ENCODE measurements at regions not wholly inside any gene's neighbourhood (a gene's known extent, or its start where the extent isn't known, plus 50 kb on each side); places are given as distances from the start of the nearest gene placed in this dataset.

DNA sequence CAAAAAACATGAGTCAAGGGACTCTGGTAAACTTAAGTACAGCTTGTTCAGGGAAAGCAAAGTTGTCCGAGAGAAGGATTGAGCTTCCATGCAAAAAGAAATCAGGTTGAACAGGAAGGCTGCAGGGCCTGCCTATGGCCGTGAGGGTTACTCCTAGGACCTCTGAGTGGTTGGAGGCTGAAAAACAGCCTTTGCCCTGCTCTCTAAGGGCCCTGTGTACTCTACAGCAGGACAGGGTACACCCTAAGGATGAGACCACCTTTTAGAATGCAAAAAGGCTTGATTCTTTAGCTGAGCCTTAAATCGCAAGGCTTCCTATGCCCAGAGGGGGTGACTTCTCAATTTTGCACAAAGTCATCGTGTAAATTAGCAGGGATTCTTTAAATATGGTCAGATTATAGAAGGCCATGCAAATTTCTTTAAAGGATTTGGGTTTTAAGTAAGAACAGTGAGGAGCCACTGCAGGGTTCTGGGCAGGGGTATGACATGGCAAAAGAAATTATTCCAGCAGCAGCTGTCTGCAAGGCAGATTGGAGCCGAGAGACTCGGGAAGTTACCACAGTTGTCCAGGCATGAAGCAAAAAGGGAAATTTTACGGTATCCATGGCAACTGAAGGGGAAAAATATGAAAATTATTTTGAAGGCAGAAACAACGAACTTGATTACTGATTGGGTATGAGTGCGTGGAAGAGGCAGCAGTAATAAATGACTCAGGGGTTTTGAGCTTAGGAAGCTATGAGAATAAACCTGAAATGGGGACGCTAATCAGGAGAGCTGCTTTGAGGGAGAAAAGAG is 91.8 kb downstream of the FAM76B start:
- Histone ChIP-seq H2AFZ (ENCODE audit: low read depth, low read length) (no peak overlapping the region), H4K20me1 (ENCODE audit: insufficient read depth, low read length) (no peaks in the 10 kb centered on the region), H3K27ac (ENCODE audit: low read length) (no peak overlapping the region), H3K9me3 (ENCODE audit: insufficient read depth, low read length) (no peaks in the 10 kb centered on the region), H3K9ac (ENCODE audit: low read length) (no peak overlapping the region), H3K4me2 (ENCODE audit: low read length) (peak overlapping the region; percentile 20; the same call in 1 of the 2 replicates), H3K79me2 (ENCODE audit: low read length) (no peaks in the 10 kb centered on the region), H3K36me3 (replicated peaks; ENCODE audit: low read depth, low read length) (no peaks in the 10 kb centered on the region), H3K27me3 (ENCODE audit: low read depth, low read length) (no peaks in the 10 kb centered on the region), H3K4me1 (ENCODE audit: low read length) (peaks cover 42% of the 10 kb centered on the region), H3K4me3 (ENCODE audit: low read length) (no peak overlapping the region)
- TF ChIP-seq, protein P1, sequence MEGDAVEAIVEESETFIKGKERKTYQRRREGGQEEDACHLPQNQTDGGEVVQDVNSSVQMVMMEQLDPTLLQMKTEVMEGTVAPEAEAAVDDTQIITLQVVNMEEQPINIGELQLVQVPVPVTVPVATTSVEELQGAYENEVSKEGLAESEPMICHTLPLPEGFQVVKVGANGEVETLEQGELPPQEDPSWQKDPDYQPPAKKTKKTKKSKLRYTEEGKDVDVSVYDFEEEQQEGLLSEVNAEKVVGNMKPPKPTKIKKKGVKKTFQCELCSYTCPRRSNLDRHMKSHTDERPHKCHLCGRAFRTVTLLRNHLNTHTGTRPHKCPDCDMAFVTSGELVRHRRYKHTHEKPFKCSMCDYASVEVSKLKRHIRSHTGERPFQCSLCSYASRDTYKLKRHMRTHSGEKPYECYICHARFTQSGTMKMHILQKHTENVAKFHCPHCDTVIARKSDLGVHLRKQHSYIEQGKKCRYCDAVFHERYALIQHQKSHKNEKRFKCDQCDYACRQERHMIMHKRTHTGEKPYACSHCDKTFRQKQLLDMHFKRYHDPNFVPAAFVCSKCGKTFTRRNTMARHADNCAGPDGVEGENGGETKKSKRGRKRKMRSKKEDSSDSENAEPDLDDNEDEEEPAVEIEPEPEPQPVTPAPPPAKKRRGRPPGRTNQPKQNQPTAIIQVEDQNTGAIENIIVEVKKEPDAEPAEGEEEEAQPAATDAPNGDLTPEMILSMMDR (IDR thresholded peaks at IDR 0.05; ENCODE audit: low read depth, low read length), result no peak
- no peak for TF ChIP-seq EZH2phosphoT487 (IDR thresholded peaks at IDR 0.05; ENCODE audit: low read depth)

DNA sequence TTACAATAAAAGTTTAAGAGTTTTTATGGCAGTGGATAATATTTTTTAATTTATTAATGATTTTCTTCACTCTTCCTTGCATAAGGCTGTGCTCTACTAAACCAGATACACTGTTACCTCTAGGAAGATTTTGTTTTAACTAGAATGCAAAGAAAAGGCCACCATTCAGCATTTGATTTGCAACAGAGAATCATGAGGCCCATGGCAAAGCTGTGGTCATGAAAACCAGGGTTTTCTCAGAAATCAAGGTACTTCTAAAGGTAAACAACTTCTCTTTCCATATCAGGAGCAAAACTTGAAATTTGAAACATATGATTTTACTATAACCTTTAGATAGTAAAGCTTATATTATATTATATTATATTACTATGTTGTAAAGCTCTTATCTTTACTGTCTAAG is 94.4 kb downstream of the FAM76B start:
- H3K27ac ChIP-seq (ENCODE audit: low read length), result no peak overlapping the region
- H3K9ac ChIP-seq (ENCODE audit: low read length), result no peak overlapping the region
- no peak overlapping the region for H3K4me3 ChIP-seq (ENCODE audit: low read length)
- peaks cover 26% of the 10 kb centered on the region for H3K4me1 ChIP-seq (ENCODE audit: low read length)
- TF ChIP-seq, protein P1 (IDR thresholded peaks at IDR 0.05; ENCODE audit: low read depth, low read length), result no peak
- no peak for TF ChIP-seq EZH2phosphoT487 (IDR thresholded peaks at IDR 0.05; ENCODE audit: low read depth)
- no peaks in the 10 kb centered on the region for H3K27me3 ChIP-seq (ENCODE audit: low read depth, low read length)
- H3K4me2 ChIP-seq (ENCODE audit: low read length), result no peak overlapping the region
- no peaks in the 10 kb centered on the region for H3K36me3 ChIP-seq (replicated peaks; ENCODE audit: low read depth, low read length)
- no peaks in the 10 kb centered on the region for H4K20me1 ChIP-seq (ENCODE audit: insufficient read depth, low read length)
- no peaks in the 10 kb centered on the region for H3K79me2 ChIP-seq (ENCODE audit: low read length)
- no peaks in the 10 kb centered on the region for H3K9me3 ChIP-seq (ENCODE audit: insufficient read depth, low read length)
- no peak overlapping the region for H2AFZ ChIP-seq (ENCODE audit: low read depth, low read length)

DNA sequence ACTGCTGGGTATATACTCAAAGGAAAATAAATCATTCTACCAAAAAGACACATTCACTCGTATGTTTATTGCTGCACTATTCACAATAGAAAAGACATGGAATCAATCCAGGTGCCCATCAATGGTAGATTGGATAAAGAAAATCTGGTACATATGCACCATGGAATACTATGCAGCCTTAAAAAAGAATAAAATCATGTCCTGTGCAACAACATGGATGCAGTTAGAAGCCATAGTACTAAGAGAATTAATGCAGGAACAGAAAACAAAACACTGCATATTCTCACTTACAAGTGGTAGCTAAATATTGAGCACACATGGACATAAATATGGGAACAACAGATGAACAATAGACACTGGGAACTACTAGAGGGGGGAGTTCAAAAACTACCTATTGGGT is 96.3 kb downstream of the FAM76B start:
- H3K4me2 ChIP-seq (ENCODE audit: low read length), result no peak overlapping the region
- TF ChIP-seq, protein P1 (IDR thresholded peaks at IDR 0.05; ENCODE audit: low read depth, low read length), result no peak
- TF ChIP-seq EZH2phosphoT487 (IDR thresholded peaks at IDR 0.05; ENCODE audit: low read depth), result no peak
- no peaks in the 10 kb centered on the region for H3K27me3 ChIP-seq (ENCODE audit: low read depth, low read length)
- H3K4me3 ChIP-seq (ENCODE audit: low read length), result no peak overlapping the region
- H3K4me1 ChIP-seq (ENCODE audit: low read length), result peaks cover 17% of the 10 kb centered on the region
- H3K9ac ChIP-seq (ENCODE audit: low read length), result no peak overlapping the region
- H3K36me3 ChIP-seq (replicated peaks; ENCODE audit: low read depth, low read length), result no peaks in the 10 kb centered on the region
- H3K27ac ChIP-seq (ENCODE audit: low read length), result no peak overlapping the region
- H2AFZ ChIP-seq (ENCODE audit: low read depth, low read length), result no peak overlapping the region
- no peaks in the 10 kb centered on the region for H3K79me2 ChIP-seq (ENCODE audit: low read length)
- no peaks in the 10 kb centered on the region for H3K9me3 ChIP-seq (ENCODE audit: insufficient read depth, low read length)
- no peaks in the 10 kb centered on the region for H4K20me1 ChIP-seq (ENCODE audit: insufficient read depth, low read length)

DNA sequence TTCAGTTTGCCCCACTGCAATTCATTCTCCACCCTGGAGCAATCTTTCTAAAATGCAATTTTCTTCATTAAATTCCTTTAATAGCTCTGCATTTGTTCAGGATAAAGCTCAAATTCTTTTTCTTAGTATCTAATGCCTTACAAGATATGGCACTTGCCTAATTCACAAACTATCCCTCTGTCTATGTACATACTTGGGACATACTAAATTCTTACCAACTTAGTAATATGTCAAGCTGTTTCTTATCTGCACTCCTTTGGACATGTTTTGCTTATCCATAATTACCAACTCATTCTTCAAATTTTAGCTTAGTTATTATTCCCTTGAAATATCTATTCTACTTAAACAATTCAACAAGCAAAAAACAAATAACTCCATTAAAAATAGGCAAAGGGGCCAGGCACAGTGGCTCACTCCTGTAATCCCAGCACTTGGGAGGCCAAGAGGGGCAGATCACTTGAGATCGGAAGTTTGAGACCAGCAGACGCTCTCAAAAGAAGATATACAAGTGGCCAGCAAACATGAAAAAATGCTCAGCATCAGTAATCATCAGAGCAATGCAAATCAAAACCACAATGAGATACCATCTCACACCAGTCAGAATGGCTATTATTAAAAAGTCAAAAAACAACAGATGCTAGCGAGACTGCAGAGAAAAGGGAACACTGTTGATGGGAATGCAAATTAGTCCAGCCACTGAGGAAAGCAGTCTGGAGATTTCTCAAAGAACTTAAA is 96.9 kb downstream of the FAM76B start:
- H3K9ac ChIP-seq (ENCODE audit: low read length), result no peak overlapping the region
- TF ChIP-seq, protein P1 (IDR thresholded peaks at IDR 0.05; ENCODE audit: low read depth, low read length), result no peak
- no peak for TF ChIP-seq EZH2phosphoT487 (IDR thresholded peaks at IDR 0.05; ENCODE audit: low read depth)
- no peaks in the 10 kb centered on the region for H3K79me2 ChIP-seq (ENCODE audit: low read length)
- H3K4me2 ChIP-seq (ENCODE audit: low read length), result no peak overlapping the region
- no peak overlapping the region for H2AFZ ChIP-seq (ENCODE audit: low read depth, low read length)
- no peaks in the 10 kb centered on the region for H3K27me3 ChIP-seq (ENCODE audit: low read depth, low read length)
- H3K4me3 ChIP-seq (ENCODE audit: low read length), result no peak overlapping the region
- H3K36me3 ChIP-seq (replicated peaks; ENCODE audit: low read depth, low read length), result no peaks in the 10 kb centered on the region
- H3K4me1 ChIP-seq (ENCODE audit: low read length), result peaks cover 11% of the 10 kb centered on the region
- no peak overlapping the region for H3K27ac ChIP-seq (ENCODE audit: low read length)
- no peaks in the 10 kb centered on the region for H3K9me3 ChIP-seq (ENCODE audit: insufficient read depth, low read length)
- H4K20me1 ChIP-seq (ENCODE audit: insufficient read depth, low read length), result no peaks in the 10 kb centered on the region

Measured in OCI-LY3 (cell line).